Fibroblast of pulmonary artery (primary cell): ENCODE measurements at regions not wholly inside any gene's neighbourhood (a gene's known extent, or its start where the extent isn't known, plus 50 kb on each side); places are given as distances from the start of the nearest gene placed in this dataset.

ENCODE experiments used
- DNase-seq: peaks from one replicate; pipeline ENCODE4 v3.0.0-alpha.2; 2010; ENCODE audit warnings: low read depth
- H3K4me3 ChIP-seq: replicated peaks from 2 replicates; pipeline ENCODE4 v1.5.1; 2011; ENCODE audit warnings: low read depth, mild to moderate bottlenecking, control low read depth, low read length, moderate library complexity
- TF ChIP-seq, protein P1 (sequence below): IDR thresholded peaks from 2 replicates; pipeline ENCODE4 v1.5.1; 2011; ENCODE audit warnings: mild to moderate bottlenecking, control low read depth, low read length, inconsistent platforms; ENCODE audit errors: missing control alignments

DNA sequence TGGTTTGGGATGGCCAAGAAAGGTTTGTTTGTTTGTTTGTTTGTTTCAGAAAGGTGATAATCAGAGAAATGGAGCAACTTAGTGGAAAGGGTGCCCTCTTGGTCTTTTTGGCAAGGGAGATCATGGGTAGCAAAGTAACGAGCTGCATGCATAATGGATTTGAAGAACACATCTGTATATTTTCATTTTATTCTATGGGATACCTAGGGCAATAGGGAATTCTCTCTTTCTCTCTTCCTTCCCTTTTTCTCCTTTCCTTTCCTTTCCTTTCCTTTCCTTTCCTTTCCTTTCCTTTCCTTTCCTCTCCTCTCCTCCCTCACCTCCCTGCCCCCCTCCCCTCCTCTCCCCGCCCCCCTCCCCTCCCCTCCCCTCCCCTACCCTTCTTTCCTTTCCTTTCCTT, 492.1 kb downstream of the NEBL start:
- H3K4me3 ChIP-seq: no peak overlapping the region
- no peak for DNase-seq
- TF ChIP-seq, protein P1, sequence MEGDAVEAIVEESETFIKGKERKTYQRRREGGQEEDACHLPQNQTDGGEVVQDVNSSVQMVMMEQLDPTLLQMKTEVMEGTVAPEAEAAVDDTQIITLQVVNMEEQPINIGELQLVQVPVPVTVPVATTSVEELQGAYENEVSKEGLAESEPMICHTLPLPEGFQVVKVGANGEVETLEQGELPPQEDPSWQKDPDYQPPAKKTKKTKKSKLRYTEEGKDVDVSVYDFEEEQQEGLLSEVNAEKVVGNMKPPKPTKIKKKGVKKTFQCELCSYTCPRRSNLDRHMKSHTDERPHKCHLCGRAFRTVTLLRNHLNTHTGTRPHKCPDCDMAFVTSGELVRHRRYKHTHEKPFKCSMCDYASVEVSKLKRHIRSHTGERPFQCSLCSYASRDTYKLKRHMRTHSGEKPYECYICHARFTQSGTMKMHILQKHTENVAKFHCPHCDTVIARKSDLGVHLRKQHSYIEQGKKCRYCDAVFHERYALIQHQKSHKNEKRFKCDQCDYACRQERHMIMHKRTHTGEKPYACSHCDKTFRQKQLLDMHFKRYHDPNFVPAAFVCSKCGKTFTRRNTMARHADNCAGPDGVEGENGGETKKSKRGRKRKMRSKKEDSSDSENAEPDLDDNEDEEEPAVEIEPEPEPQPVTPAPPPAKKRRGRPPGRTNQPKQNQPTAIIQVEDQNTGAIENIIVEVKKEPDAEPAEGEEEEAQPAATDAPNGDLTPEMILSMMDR: no peak

DNA sequence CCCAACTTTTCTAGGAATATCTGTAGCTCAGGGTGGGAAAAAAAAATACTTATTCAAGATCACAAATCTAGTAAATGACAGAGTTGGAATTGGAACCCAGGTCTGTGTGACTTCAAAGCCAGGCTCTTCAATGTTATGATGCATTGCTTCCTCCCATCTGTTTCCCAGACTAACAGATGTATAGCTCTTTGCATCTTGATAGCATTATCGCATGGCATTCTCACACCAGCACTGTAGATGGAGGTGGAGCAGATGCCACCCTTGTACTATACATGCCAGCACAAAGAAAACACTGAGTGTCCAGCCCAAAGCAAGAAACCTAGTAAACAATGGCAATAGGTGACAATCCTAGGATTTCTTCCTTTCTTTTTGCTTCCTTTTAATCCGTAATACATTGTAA, 497.3 kb downstream of the NEBL start:
- H3K4me3 ChIP-seq: no peak overlapping the region
- no peak for DNase-seq
- TF ChIP-seq, protein P1: no peak

DNA sequence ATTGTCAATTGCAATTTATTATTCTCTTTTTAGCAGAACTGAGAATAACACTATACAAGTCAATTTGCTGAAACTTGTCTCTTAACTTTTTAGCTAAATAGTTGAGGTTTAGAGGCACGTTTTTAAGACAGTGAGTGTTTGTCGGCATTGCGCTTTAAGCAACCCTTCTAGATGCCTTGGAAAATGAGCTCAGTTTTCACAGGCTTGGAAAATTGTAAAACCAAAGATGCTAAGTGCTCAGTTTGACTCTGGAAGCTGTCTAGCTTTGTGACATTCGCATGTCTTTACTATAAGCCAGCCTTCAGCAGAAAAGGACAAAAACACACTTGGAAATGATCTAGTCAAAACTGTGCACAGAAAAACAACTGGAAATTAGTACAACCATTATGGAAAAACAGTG, 500.4 kb downstream of the NEBL start:
- no peak for DNase-seq
- TF ChIP-seq, protein P1: no peak
- H3K4me3 ChIP-seq: no peak overlapping the region

DNA sequence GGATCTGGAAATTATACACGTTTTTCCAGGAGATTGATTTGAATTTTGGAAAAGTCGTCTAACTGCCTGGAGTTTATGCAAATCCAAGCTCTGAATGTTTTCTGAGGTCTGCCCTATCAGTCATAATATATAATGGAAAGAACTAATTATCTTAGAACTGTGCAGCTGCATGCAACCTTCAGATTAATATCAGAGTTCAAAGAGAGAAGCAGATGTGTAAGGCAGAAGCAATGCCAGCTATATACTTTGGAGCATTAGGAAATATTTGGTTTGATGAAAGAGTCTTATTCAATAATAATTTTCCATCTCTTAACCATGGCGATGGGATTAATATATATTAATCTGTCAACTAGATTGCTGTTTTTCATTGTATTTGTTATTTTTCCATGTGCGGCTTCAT, 500.9 kb downstream of the NEBL start:
- DNase-seq: no peak
- TF ChIP-seq, protein P1: no peak
- no peak overlapping the region for H3K4me3 ChIP-seq

DNA sequence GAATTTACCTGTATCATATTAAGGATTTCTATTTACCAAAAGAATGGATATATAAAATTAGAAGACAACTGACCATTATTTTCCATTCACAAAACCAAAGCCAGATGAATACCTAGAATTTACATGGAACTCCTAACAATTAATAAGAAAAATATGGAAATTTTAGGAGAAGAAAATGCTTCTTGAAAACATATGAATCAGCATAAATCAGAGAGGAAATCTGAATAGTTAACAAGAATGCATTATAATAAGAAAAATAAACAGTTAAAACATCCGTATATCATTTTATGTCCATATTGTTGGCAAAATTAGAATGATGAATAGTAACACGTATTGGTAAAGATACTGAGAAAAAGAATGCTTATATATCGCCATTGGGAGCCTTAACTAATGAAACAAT, 505.5 kb downstream of the NEBL start:
- TF ChIP-seq, protein P1: no peak
- DNase-seq: no peak

DNA sequence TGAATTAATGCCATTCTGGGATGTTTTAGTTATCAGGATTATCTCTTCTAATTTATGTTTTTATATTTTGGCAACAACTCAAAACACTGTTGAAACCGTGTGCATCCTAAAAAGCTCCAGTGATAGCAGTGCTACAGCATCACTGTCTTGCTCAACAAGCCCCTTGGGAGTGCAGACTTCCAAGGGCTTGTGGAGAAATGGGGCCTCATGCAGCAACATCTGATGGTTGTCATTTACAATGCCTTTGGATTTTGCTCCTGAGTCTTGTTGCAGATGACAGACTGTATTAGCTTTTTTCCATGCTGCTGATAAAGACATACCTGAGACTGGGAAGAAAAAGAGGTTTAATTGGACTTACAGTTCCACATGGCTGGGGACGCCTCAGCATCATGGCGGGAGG, 515.4 kb downstream of the NEBL start:
- no peak overlapping the region for H3K4me3 ChIP-seq
- TF ChIP-seq, protein P1: no peak
- DNase-seq: no peak

More for the DNA sequence above, 505.5 kb downstream of the NEBL start:
- no peak overlapping the region for H3K4me3 ChIP-seq

DNA sequence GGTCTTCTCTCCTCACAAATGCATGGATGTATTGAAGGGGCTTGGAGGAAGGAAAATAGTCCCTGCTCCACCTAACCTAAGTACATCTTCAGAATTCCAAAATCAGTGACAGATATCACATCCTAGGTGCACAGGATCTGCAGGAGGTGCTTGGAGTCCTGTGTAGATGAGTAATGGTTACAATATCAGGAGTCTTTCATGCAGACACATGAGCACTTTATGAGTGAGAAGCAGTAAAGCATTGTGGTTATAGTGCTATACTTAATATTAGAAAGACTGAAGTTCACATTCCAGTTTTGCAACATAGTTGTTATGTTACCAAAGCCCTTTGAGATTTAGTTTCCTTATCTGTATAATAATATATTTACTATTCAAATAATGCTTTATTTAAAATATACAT, 516.7 kb downstream of the NEBL start:
- TF ChIP-seq, protein P1: no peak
- DNase-seq: no peak

More for the DNA sequence above, 516.7 kb downstream of the NEBL start:
- no peak overlapping the region for H3K4me3 ChIP-seq
